ENCODE measurements at regions not wholly inside any gene's neighbourhood (a gene's known extent, or its start where the extent isn't known, plus 50 kb on each side); places are given as distances from the start of the nearest gene placed in this dataset.

DNA sequence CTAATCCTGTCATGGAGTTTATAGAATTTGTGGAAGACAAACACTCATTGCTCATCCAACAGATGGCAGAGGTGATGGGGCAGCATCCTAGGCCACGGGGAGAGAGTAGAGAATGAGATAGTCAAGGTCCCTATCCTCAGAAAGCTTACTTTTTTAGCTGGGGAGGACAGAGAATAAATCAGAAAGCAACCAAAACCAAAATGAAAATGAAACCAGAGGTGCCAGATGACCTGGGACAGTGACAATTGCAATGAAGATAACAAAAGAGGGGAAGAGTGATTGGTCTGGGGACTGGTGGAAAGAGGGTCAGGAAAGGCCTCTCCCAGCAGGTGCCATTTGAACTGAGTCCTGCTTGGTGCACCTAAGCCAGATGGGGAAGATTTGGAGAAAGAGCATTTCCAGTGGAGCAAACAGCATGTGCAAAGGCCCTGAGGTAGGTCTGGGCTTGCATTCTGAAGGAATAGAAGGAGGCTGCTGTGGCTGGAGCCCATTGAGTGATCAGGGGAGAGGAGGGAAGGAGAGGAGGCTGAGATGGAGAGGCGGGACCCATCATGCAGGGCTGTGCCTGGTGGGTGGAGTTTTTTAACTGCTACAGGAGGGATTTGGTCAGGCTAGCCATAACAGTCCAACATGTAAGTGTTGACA lies 164.1 kb downstream of the RPS24 start:
- TF ChIP-seq, protein P1, sequence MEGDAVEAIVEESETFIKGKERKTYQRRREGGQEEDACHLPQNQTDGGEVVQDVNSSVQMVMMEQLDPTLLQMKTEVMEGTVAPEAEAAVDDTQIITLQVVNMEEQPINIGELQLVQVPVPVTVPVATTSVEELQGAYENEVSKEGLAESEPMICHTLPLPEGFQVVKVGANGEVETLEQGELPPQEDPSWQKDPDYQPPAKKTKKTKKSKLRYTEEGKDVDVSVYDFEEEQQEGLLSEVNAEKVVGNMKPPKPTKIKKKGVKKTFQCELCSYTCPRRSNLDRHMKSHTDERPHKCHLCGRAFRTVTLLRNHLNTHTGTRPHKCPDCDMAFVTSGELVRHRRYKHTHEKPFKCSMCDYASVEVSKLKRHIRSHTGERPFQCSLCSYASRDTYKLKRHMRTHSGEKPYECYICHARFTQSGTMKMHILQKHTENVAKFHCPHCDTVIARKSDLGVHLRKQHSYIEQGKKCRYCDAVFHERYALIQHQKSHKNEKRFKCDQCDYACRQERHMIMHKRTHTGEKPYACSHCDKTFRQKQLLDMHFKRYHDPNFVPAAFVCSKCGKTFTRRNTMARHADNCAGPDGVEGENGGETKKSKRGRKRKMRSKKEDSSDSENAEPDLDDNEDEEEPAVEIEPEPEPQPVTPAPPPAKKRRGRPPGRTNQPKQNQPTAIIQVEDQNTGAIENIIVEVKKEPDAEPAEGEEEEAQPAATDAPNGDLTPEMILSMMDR (conservative IDR thresholded peaks at IDR 0.05; ENCODE audit: low read depth, low read length): no peak
- no peak overlapping the region for H3K4me3 ChIP-seq (ENCODE audit: low read depth, low read length)
- no peak for DNase-seq (ENCODE audit: low read depth)

DNA sequence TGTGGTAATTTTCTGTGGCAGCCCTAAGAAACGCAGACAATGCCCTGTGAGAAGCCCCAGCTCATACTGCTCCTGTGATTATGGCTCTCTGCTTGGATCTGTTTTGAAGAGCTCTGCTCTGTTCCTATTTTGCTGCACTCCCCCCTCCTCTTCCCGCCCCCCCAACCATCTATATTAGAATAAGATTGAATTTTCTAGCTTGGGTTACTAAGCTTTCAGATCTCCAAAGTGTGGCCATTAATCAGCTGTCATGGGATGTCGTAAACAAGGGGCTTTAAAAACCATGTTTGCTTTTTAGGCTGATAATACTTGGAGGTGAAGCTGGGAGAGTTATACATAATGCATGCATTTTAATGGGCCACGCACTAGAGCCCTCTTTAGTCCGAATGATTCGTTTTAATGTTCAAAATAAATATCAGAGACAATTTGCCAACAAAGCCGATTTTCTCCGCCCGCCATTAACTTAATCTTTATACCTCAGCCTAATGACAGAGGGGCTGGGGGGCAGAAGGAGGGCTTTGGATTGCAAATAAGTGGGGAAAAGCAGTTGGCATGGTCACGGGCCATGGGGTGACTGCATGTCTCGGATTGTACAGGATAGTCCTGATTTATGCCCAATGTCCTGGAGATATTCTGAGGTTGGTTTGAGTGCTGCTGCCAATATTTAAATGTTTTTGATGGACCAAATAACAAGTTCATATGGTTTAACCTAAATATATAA lies 165.5 kb downstream of the RPS24 start:
- TF ChIP-seq, protein P1 (conservative IDR thresholded peaks at IDR 0.05; ENCODE audit: low read depth, low read length): no peak
- no peak for DNase-seq (ENCODE audit: low read depth)
- H3K4me3 ChIP-seq (ENCODE audit: low read depth, low read length): no peak overlapping the region

DNA sequence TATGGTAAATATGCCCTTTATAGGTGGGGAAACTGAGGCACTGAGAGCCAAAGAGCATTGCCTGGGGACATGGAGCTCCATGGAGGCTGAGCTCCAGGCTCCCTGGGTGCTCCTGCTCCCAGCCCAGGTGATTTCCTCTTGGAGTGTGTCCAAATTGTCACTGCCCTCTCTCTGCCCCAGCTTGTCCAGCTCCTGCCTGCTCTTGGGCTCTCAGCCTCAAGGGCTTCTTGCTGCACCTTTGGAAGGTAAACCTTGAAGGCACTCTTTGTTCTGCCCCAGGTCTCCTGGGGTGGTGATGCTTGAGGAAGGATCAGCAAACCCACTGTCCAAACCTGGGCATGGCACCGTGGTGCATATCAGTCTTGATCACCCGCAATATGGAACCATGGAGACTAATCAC lies 166.1 kb downstream of the RPS24 start:
- no peak for DNase-seq (ENCODE audit: low read depth)
- TF ChIP-seq, protein P1 (conservative IDR thresholded peaks at IDR 0.05; ENCODE audit: low read depth, low read length): no peak
- no peak overlapping the region for H3K4me3 ChIP-seq (ENCODE audit: low read depth, low read length)

DNA sequence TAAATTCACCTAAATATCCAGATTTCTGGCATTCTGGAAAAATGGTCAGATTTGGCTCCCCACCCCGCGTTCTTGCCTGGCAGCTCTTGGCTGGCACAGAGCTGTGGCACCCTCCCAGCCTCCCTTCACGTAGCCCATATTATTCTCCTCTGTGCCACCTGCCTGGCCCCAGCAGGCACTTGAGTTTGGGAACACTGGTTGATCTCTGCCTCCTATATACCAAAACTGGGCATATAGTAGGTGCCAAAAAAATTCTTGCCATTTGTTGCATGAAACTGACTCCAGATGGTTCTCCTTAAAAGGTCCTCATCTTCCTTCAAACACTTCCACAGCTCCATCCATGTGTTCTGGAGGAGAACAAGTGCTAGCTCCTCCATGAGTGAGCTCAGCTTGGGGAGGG lies 167.0 kb downstream of the RPS24 start:
- no peak for DNase-seq (ENCODE audit: low read depth)
- H3K4me3 ChIP-seq (ENCODE audit: low read depth, low read length): no peak overlapping the region
- TF ChIP-seq, protein P1 (conservative IDR thresholded peaks at IDR 0.05; ENCODE audit: low read depth, low read length): no peak

DNA sequence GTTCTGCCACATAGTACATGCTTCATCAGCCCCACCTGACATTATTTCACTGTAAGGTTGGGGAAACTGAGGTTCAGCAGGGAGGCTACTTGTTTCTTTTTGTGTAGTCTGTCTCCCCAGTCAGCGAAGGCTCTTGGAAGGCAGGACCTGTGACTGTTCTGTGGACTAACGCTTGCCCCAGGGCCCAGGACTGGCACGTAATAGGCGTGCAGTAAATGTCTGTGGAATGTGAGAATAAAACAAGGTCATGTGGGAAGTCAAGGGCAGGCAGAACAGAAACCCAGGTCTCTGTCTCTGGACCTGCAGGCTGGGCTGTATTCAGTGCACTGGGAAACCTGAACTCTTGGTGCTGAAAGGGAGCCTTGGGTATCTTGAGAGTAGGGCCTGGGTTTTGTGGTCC lies 168.7 kb downstream of the RPS24 start:
- TF ChIP-seq, protein P1 (conservative IDR thresholded peaks at IDR 0.05; ENCODE audit: low read depth, low read length): no peak
- no peak for DNase-seq (ENCODE audit: low read depth)
- H3K4me3 ChIP-seq (ENCODE audit: low read depth, low read length): no peak overlapping the region

DNA sequence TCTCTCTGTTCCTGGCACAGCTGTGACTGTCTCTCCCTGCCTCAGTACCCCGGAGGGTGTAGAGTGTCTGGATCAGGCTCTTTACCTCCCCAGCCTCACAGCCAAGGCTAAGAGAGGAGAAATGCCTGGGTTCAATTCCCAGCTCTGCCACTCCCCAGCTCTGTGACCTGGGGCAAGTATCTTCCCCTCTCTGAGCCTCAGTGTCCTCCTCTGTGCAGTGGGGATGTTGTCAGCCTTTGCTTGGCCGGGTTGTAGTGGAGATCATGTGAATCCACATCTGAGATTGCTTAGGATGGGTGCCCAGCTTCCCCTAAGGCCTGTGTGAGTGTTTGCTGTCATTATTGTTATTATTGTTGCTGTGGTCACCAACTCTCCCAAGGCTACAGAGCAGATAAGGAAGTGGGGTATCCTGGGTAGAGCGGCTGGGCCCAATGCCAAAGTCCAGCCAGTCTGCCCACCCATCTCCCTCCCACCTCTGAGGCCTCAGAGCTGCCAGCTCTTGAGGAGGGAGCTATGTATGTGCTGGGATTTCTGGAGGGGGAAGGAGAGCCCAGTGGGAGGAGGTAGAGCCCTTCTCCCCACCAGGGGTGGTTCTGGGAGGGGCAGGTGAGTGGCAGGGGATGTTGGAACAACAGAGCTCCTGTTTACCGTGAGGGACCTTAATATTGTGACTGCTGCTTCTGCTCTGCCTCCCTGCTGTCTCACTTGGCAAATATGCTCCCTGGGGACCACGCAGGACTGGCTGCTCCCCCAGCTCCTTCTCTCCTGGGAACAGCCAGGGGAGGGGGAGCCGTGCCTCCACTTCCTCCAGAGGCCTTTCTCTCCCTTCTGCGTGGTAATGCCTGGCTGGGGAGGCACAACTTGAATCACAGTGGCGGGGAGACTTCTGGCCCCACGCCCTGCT lies 170.5 kb downstream of the RPS24 start:
- TF ChIP-seq, protein P1 (conservative IDR thresholded peaks at IDR 0.05; ENCODE audit: low read depth, low read length): no peak
- no peak overlapping the region for H3K4me3 ChIP-seq (ENCODE audit: low read depth, low read length)
- DNase-seq (ENCODE audit: low read depth): no peak

Measured in epithelial cell of proximal tubule (primary cell).